ENCODE measurements at regions not wholly inside any gene's neighbourhood (a gene's known extent, or its start where the extent isn't known, plus 50 kb on each side); places are given as distances from the start of the nearest gene placed in this dataset.

- no peak overlapping the region for H2AFZ ChIP-seq (ENCODE audit: low read depth, low read length)
Measured at GRCh38 chr4:112053825-112054350, 91.4 kb upstream of the FAM241A start.

GRCh38 chr4:112055100-112055499 is 90.2 kb upstream of the FAM241A start:
- Histone ChIP-seq H3K36me3 (ENCODE audit: insufficient read depth, low read length) (no peaks in the 10 kb centered on the region), H3K27ac (ENCODE audit: low read length) (no peak overlapping the region), H3K9ac (ENCODE audit: low read length) (no peak overlapping the region)

More at GRCh38 chr4:112053825-112054350, 91.4 kb upstream of the FAM241A start:
- H3K79me2 ChIP-seq (replicated peaks; ENCODE audit: insufficient read depth, low read length) = no peaks in the 10 kb centered on the region
- no peaks in the 10 kb centered on the region for H3K9me2 ChIP-seq (ENCODE audit: insufficient read depth, low read length)
- H3K9me3 ChIP-seq (ENCODE audit: low read length) = no peaks in the 10 kb centered on the region
- TF ChIP-seq MXI1 (conservative IDR thresholded peaks at IDR 0.05; ENCODE audit: poor library complexity, severe bottlenecking) (no peak), EZH2 (IDR thresholded peaks at IDR 0.05; ENCODE audit: borderline replicate concordance, insufficient read depth, low read length, poor library complexity, severe bottlenecking) (no peak), REST (IDR thresholded peaks at IDR 0.05; ENCODE audit: borderline replicate concordance) (no peak), POLR2AphosphoS5 (IDR thresholded peaks at IDR 0.05) (no peak), SMC3 (conservative IDR thresholded peaks at IDR 0.05; ENCODE audit: poor library complexity) (no peak), TAF1 (IDR thresholded peaks at IDR 0.05; ENCODE audit: low read depth) (no peak)
- H3F3A ChIP-seq (ENCODE audit: insufficient read depth, low read length, poor library complexity, severe bottlenecking) = no peaks in the 10 kb centered on the region
- H4K20me1 ChIP-seq (ENCODE audit: insufficient read depth) = no peaks in the 10 kb centered on the region
- no peak overlapping the region for H3K4me2 ChIP-seq (ENCODE audit: low read length)
- no peak overlapping the region for H3K9ac ChIP-seq (ENCODE audit: low read length)
- H3K27ac ChIP-seq (ENCODE audit: low read length) = no peak overlapping the region
- H3K4me3 ChIP-seq (ENCODE audit: low read length) = no peak overlapping the region
- H3K36me3 ChIP-seq (ENCODE audit: insufficient read depth, low read length) = no peaks in the 10 kb centered on the region
- H3K27me3 ChIP-seq (ENCODE audit: insufficient read depth, low read depth, low read length) = no peaks in the 10 kb centered on the region

More at GRCh38 chr4:112055100-112055499, 90.2 kb upstream of the FAM241A start:
- Histone ChIP-seq H3K9me2 (ENCODE audit: insufficient read depth, low read length) (no peaks in the 10 kb centered on the region), H3K4me2 (ENCODE audit: low read length) (no peak overlapping the region), H3K4me3 (ENCODE audit: low read length) (no peak overlapping the region), H3K27me3 (ENCODE audit: insufficient read depth, low read depth, low read length) (no peaks in the 10 kb centered on the region), H3K79me2 (replicated peaks; ENCODE audit: insufficient read depth, low read length) (no peaks in the 10 kb centered on the region), H3F3A (ENCODE audit: insufficient read depth, low read length, poor library complexity, severe bottlenecking) (no peaks in the 10 kb centered on the region), H2AFZ (ENCODE audit: low read depth, low read length) (no peak overlapping the region), H4K20me1 (ENCODE audit: insufficient read depth) (no peaks in the 10 kb centered on the region), H3K9me3 (ENCODE audit: low read length) (no peaks in the 10 kb centered on the region)
- TF ChIP-seq REST (IDR thresholded peaks at IDR 0.05; ENCODE audit: borderline replicate concordance) (no peak), POLR2AphosphoS5 (IDR thresholded peaks at IDR 0.05) (no peak), TAF1 (IDR thresholded peaks at IDR 0.05; ENCODE audit: low read depth) (no peak), MXI1 (conservative IDR thresholded peaks at IDR 0.05; ENCODE audit: poor library complexity, severe bottlenecking) (no peak), RAD21 (conservative IDR thresholded peaks at IDR 0.05) (no peak), CTCF (IDR thresholded peaks at IDR 0.05; ENCODE audit: poor library complexity, severe bottlenecking) (no peak), EP300 (conservative IDR thresholded peaks at IDR 0.05; ENCODE audit: poor library complexity, severe bottlenecking) (no peak), EZH2 (IDR thresholded peaks at IDR 0.05; ENCODE audit: borderline replicate concordance, insufficient read depth, low read length, poor library complexity, severe bottlenecking) (no peak), SMC3 (conservative IDR thresholded peaks at IDR 0.05; ENCODE audit: poor library complexity) (no peak)
